G401.6 (cell line): ENCODE measurements at regions not wholly inside any gene's neighbourhood (a gene's known extent, or its start where the extent isn't known, plus 50 kb on each side); places are given as distances from the start of the nearest gene placed in this dataset.
A peak's percentile ranks its signal among the peaks of the same experiment; 100 is the strongest.
"Not testable (repeated sequence)": the region's sequence is repeated elsewhere in the genome, so short reads cannot be mapped to it uniquely, and the experiment has no call there.

Experiments
- FAIRE-seq: peaks from 2 replicates; lab custom pipeline; 2012; peaks lifted over from hg19 to GRCh38; lab: Jason Lieb, UNC

GRCh38 chr4:18636001-18636585 is 614.5 kb upstream of the LCORL start:
- no peak for FAIRE-seq

GRCh38 chr4:18635531-18635930 is 614.0 kb upstream of the LCORL start:
- FAIRE-seq = no peak

GRCh38 chr4:18631586-18631985 is 610.0 kb upstream of the LCORL start:
- no peak for FAIRE-seq

GRCh38 chr4:18630218-18631110 is 608.9 kb upstream of the LCORL start:
- no peak for FAIRE-seq

GRCh38 chr4:18627447-18628005 is 606.0 kb upstream of the LCORL start:
- no peak for FAIRE-seq

- no peak for FAIRE-seq
Measured at GRCh38 chr4:18626996-18627395, 605.4 kb upstream of the LCORL start.

GRCh38 chr4:18626366-18626765 is 604.8 kb upstream of the LCORL start:
- FAIRE-seq = no peak

- FAIRE-seq = no peak
Measured at GRCh38 chr4:18621186-18621585, 599.6 kb upstream of the LCORL start.

- FAIRE-seq = no peak
Measured at GRCh38 chr4:18616720-18617119, 595.2 kb upstream of the LCORL start.

GRCh38 chr4:18611026-18611425 is 589.5 kb upstream of the LCORL start:
- FAIRE-seq = no peak

- no peak for FAIRE-seq
Measured at GRCh38 chr4:18608908-18609533, 587.5 kb upstream of the LCORL start.

GRCh38 chr4:18602610-18603009 is 581.1 kb upstream of the LCORL start:
- FAIRE-seq = not testable (repeated sequence)

- FAIRE-seq = peak; percentile 84
Measured at GRCh38 chr4:18593297-18594002, 571.9 kb upstream of the LCORL start.

GRCh38 chr4:18582841-18583240 is 561.3 kb upstream of the LCORL start:
- FAIRE-seq = no peak

GRCh38 chr4:18578307-18578706 is 556.8 kb upstream of the LCORL start:
- FAIRE-seq = no peak

GRCh38 chr4:18572481-18572880 is 550.9 kb upstream of the LCORL start:
- no peak for FAIRE-seq

GRCh38 chr4:18571301-18571761 is 549.8 kb upstream of the LCORL start:
- no peak for FAIRE-seq

GRCh38 chr4:18570370-18570769 is 548.8 kb upstream of the LCORL start:
- no peak for FAIRE-seq

GRCh38 chr4:18568600-18568999 is 547.0 kb upstream of the LCORL start:
- no peak for FAIRE-seq

GRCh38 chr4:18566970-18567799 is 545.6 kb upstream of the LCORL start:
- FAIRE-seq = no peak

GRCh38 chr4:18559492-18559891 is 537.9 kb upstream of the LCORL start:
- no peak for FAIRE-seq
